OCI-LY3 (cell line): ENCODE measurements at regions not wholly inside any gene's neighbourhood (a gene's known extent, or its start where the extent isn't known, plus 50 kb on each side); places are given as distances from the start of the nearest gene placed in this dataset.

Source experiments
- CTCF ChIP-seq: fragments of 200-600, 300-600 bp; sonication (generic); IDR thresholded peaks from 2 replicates; pipeline ENCODE4 v1.5.1; 2014; ENCODE audit warnings: antibody characterized with exemption, low read length, low read depth
- EZH2phosphoT487 ChIP-seq: fragments of 200-600 bp; shearing (Covaris generic); IDR thresholded peaks from 2 replicates; pipeline ENCODE4 v1.6.1; 2018; ENCODE audit warnings: antibody characterized with exemption, mixed run types, low read depth

- no peak for TF ChIP-seq EZH2phosphoT487
- TF ChIP-seq CTCF, result no peak
Observed at GRCh38 chr1:208851366-208851765, 607.2 kb upstream of the PLXNA2 start.
